Esophagus muscularis mucosa (tissue), 3 donors: ENCODE measurements at regions not wholly inside any gene's neighbourhood (a gene's known extent, or its start where the extent isn't known, plus 50 kb on each side); places are given as distances from the start of the nearest gene placed in this dataset.

Source experiments
- POLR2A ChIP-seq: fragments of 450-650 bp; IDR thresholded peaks from one replicate; pipeline ENCODE4 v1.6.1; 2017; ENCODE audit warnings: antibody characterized with exemption, moderate library complexity, mild to moderate bottlenecking, low read depth
- TF ChIP-seq, protein P1 (sequence below), 3 experiments: fragments of 200-600 bp in 2 of 3; fragments of 450-650 bp in 1 of 3; sonication (generic) in 2 of 3; IDR thresholded peaks; one replicate each; pipeline ENCODE4 v1.5.1; 2017 to 2019; ENCODE audit warnings: antibody characterized with exemption in 3 of 3, mild to moderate bottlenecking in 2 of 3, moderate library complexity in 1 of 3

DNA sequence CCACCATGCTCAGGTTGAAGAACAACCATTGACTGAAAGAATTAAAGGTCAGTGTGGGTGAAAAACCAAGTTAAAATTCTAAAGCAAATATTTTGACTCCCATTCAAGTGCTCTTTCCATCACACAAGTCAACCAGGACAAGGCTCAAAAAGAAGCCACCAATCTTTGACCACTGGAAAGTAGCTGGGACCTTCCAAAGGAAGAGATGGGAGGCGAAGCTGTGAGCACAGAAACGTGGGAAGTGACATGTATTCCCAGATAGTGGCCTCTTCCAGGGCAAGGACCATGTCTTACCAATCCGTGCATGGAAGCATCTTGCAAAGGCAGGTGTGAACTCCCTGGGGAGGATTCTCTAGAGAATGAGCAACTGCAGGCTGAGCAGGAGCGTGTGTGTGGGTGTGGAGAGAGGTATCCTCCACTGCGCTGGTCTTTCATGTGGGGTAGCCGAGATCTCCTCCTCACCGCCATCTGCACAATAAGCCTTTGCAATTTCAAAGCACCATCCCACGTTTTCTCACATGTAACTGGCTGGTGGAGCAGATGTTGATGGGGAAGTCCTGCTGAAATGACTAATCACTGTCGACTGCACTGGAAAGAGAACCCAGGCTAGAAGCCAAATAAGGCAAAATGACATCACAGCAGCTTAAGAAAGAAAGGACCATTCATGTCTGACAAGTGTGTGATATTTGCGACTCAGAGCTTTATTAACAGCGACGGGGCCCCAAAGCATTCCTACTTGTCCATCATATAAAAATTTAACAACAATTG is 189.4 kb upstream of the RREB1 start:
- TF ChIP-seq, protein P1, sequence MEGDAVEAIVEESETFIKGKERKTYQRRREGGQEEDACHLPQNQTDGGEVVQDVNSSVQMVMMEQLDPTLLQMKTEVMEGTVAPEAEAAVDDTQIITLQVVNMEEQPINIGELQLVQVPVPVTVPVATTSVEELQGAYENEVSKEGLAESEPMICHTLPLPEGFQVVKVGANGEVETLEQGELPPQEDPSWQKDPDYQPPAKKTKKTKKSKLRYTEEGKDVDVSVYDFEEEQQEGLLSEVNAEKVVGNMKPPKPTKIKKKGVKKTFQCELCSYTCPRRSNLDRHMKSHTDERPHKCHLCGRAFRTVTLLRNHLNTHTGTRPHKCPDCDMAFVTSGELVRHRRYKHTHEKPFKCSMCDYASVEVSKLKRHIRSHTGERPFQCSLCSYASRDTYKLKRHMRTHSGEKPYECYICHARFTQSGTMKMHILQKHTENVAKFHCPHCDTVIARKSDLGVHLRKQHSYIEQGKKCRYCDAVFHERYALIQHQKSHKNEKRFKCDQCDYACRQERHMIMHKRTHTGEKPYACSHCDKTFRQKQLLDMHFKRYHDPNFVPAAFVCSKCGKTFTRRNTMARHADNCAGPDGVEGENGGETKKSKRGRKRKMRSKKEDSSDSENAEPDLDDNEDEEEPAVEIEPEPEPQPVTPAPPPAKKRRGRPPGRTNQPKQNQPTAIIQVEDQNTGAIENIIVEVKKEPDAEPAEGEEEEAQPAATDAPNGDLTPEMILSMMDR (IDR thresholded peaks at IDR 0.05): no peak
- no peak for TF ChIP-seq POLR2A
